H1 (cell line): ENCODE measurements at regions not wholly inside any gene's neighbourhood (a gene's known extent, or its start where the extent isn't known, plus 50 kb on each side); places are given as distances from the start of the nearest gene placed in this dataset.

Experiments
- CTCF ChIA-PET: fragments of 300-600 bp; sonication (Branson Sonifier 250); formaldehyde crosslinking; loops from one replicate; lab custom pipeline; 2021; ENCODE audit not compliant: partially characterized antibody; lab: Charles Lee
- POLR2A ChIA-PET: fragments of 300-600 bp; sonication (Branson Sonifier 250); formaldehyde crosslinking; loops from one replicate; lab custom pipeline; 2021; ENCODE audit warnings: inconsistent platforms; ENCODE audit not compliant: partially characterized antibody; lab: Charles Lee
- DNase-seq, 2 experiments: peaks; one replicate each; pipeline versions ENCODE4 v3.0.0 to v3.0.0-alpha.2; 2010 to 2022; ENCODE audit warnings: low spot score in 2 of 2, low read depth in 1 of 2, mixed read lengths in 1 of 2
- FAIRE-seq: peaks from 2 replicates; lab custom pipeline; 2011; peaks lifted over from hg19 to GRCh38; lab: Jason Lieb, UNC
- H2AFZ ChIP-seq: 2 replicates; pipeline ENCODE4 v1.8.1; 2012; ENCODE audit warnings: low read length, inconsistent platforms
- H2AK5ac ChIP-seq: 2 replicates; pipeline ENCODE4 v1.6.1; 2013; ENCODE audit warnings: low read depth, low read length
- H2BK120ac ChIP-seq: replicated peaks from 2 replicates; pipeline ENCODE3; 2013; ENCODE audit warnings: low read depth, low read length, inconsistent platforms
- H2BK12ac ChIP-seq: 2 replicates; pipeline ENCODE4 v1.6.1; 2013; ENCODE audit warnings: low read depth, low read length
- H2BK15ac ChIP-seq: 2 replicates; pipeline ENCODE4 v1.6.1; 2013; ENCODE audit warnings: low read length
- H2BK20ac ChIP-seq: 2 replicates; pipeline ENCODE4 v1.6.1; 2013; ENCODE audit warnings: low read length
- H2BK5ac ChIP-seq: 2 replicates; pipeline ENCODE4 v1.6.1; 2013; ENCODE audit warnings: low read depth, low read length
- H3K14ac ChIP-seq: 2 replicates; pipeline ENCODE4 v1.6.1; 2013; ENCODE audit warnings: inconsistent platforms; ENCODE audit not compliant: insufficient read length
- H3K18ac ChIP-seq: 2 replicates; pipeline ENCODE4 v1.6.1; 2013; ENCODE audit warnings: low read length; ENCODE audit errors: extremely low read depth
- H3K23ac ChIP-seq: 2 replicates; pipeline ENCODE4 v1.6.1; 2013; ENCODE audit warnings: inconsistent platforms; ENCODE audit not compliant: insufficient read length
- H3K23me2 ChIP-seq: 2 replicates; pipeline ENCODE4 v1.6.1; 2013; ENCODE audit warnings: low read depth, low read length
- H3K27ac ChIP-seq: 2 replicates; pipeline ENCODE4 v1.6.1; 2011; ENCODE audit warnings: low read depth, low read length, inconsistent platforms
- H3K27me3 ChIP-seq, 4 experiments: replicated peaks in 1 of 4; 1 replicate in 1 of 4; 2 replicates in 3 of 4; pipeline versions ENCODE4 v1.6.1 to v1.8.1; 2011 to 2013; ENCODE audit warnings: low read length in 3 of 4, mild to moderate bottlenecking in 3 of 4, inconsistent platforms in 2 of 4, mixed read lengths in 2 of 4, moderate library complexity in 1 of 4; ENCODE audit not compliant: control insufficient read depth in 3 of 4, insufficient read depth in 3 of 4; ENCODE audit errors: extremely low read depth in 1 of 4
- H3K36me3 ChIP-seq, 4 experiments: 2 replicates each; pipeline versions ENCODE4 v1.6.1 to v1.8.1; 2011 to 2013; ENCODE audit warnings: mild to moderate bottlenecking in 4 of 4, low read length in 3 of 4, moderate library complexity in 2 of 4, control low read depth in 1 of 4, inconsistent platforms in 1 of 4; ENCODE audit not compliant: insufficient read depth in 4 of 4, control insufficient read depth in 2 of 4
- H3K4ac ChIP-seq: replicated peaks from 2 replicates; pipeline ENCODE3; 2013; ENCODE audit warnings: low read length, low read depth, mixed read lengths, inconsistent platforms; ENCODE audit not compliant: insufficient read length
- H3K4me1 ChIP-seq, 4 experiments: replicated peaks in 1 of 4; 1 replicate in 1 of 4; 2 replicates in 3 of 4; pipeline versions ENCODE4 v1.6.1 to v1.8.1; 2011 to 2013; ENCODE audit warnings: low read length in 3 of 4, inconsistent platforms in 2 of 4, mixed read lengths in 1 of 4; ENCODE audit not compliant: insufficient read depth in 4 of 4, control insufficient read depth in 3 of 4
- H3K4me2 ChIP-seq, 2 experiments: 2 replicates each; pipeline versions ENCODE4 v1.6.1 to v1.8.1; 2011 to 2013; ENCODE audit warnings: low read depth in 2 of 2, low read length in 2 of 2, control low read depth in 1 of 2, inconsistent platforms in 1 of 2, mild to moderate bottlenecking in 1 of 2; ENCODE audit not compliant: insufficient read depth in 1 of 2
- H3K4me3 ChIP-seq, 4 experiments: fragments of 200-600, 300-600 bp in 1 of 4; sonication (generic), shearing (Covaris generic), sonication (Bioruptor Twin) in 1 of 4; 2 replicates each; pipeline versions ENCODE4 v1.5.1 to v1.8.1; 2011 to 2016; ENCODE audit warnings: low read length in 4 of 4, low read depth in 3 of 4, control low read depth in 2 of 4, inconsistent platforms in 2 of 4, mild to moderate bottlenecking in 2 of 4, mixed read lengths in 1 of 4, moderate library complexity in 1 of 4; ENCODE audit not compliant: insufficient read depth in 2 of 4; ENCODE audit errors: extremely low read depth in 1 of 4
- H3K56ac ChIP-seq: replicated peaks from 2 replicates; pipeline ENCODE3; 2013; ENCODE audit warnings: low read depth, mild to moderate bottlenecking, mixed read lengths, low read length, inconsistent platforms; ENCODE audit not compliant: insufficient read length
- H3K79me1 ChIP-seq: 2 replicates; pipeline ENCODE4 v1.6.1; 2013; ENCODE audit warnings: low read depth, low read length, control low read depth
- H3K79me2 ChIP-seq, 2 experiments: 2 replicates each; pipeline versions ENCODE4 v1.6.1 to v1.8.1; 2012 to 2013; ENCODE audit warnings: low read length in 2 of 2, mild to moderate bottlenecking in 2 of 2, inconsistent platforms in 1 of 2; ENCODE audit not compliant: insufficient read depth in 2 of 2, control insufficient read depth in 1 of 2
- H3K9ac ChIP-seq, 4 experiments: replicated peaks in 1 of 4; 1 replicate in 1 of 4; 2 replicates in 3 of 4; pipeline versions ENCODE4 v1.6.1 to v1.8.1; 2011 to 2013; ENCODE audit warnings: low read depth in 3 of 4, low read length in 3 of 4, control low read depth in 2 of 4, mild to moderate bottlenecking in 2 of 4, moderate library complexity in 2 of 4, inconsistent platforms in 1 of 4; ENCODE audit errors: extremely low read depth in 1 of 4
- H3K9me3 ChIP-seq, 2 experiments: 2 replicates each; pipeline versions ENCODE4 v1.6.1 to v1.8.1; 2012 to 2013; ENCODE audit warnings: mild to moderate bottlenecking in 2 of 2, moderate library complexity in 2 of 2, control low read depth in 1 of 2, inconsistent platforms in 1 of 2, low read depth in 1 of 2, low read length in 1 of 2, mixed read lengths in 1 of 2; ENCODE audit not compliant: insufficient read depth in 2 of 2
- H4K20me1 ChIP-seq, 2 experiments: replicated peaks in 1 of 2; 2 replicates each; pipeline versions ENCODE3 to v1.8.1; 2011 to 2013; ENCODE audit warnings: inconsistent platforms in 2 of 2, low read length in 2 of 2, mild to moderate bottlenecking in 1 of 2; ENCODE audit not compliant: insufficient read depth in 2 of 2, control insufficient read depth in 1 of 2
- H4K5ac ChIP-seq: 2 replicates; pipeline ENCODE4 v1.6.1; 2013; ENCODE audit warnings: low read length, low read depth, mixed read lengths, inconsistent platforms; ENCODE audit not compliant: insufficient read length
- H4K8ac ChIP-seq: 2 replicates; pipeline ENCODE4 v1.8.0; 2013; ENCODE audit warnings: mild to moderate bottlenecking, moderate library complexity, low read length, inconsistent platforms; ENCODE audit not compliant: insufficient read depth; ENCODE audit errors: extremely low read depth
- H4K91ac ChIP-seq: replicated peaks from 2 replicates; pipeline ENCODE3; 2013; ENCODE audit warnings: low read length, mixed read lengths, inconsistent platforms; ENCODE audit not compliant: insufficient read length
- BACH1 ChIP-seq: IDR thresholded peaks from 2 replicates; pipeline ENCODE4 v1.6.1; 2012; ENCODE audit warnings: low read length, improper control_type of control experiment
- BRCA1 ChIP-seq: IDR thresholded peaks from 2 replicates; pipeline ENCODE4 v1.6.1; 2012; ENCODE audit warnings: low read depth, low read length, improper control_type of control experiment
- EGR1 ChIP-seq: IDR thresholded peaks from 2 replicates; pipeline ENCODE4 v1.6.1; 2011; ENCODE audit warnings: low read depth, low read length, borderline replicate concordance
- NANOG ChIP-seq: IDR thresholded peaks from 2 replicates; pipeline ENCODE4 v1.6.1; 2011; ENCODE audit warnings: low read length, low read depth, mild to moderate bottlenecking, inconsistent platforms; ENCODE audit not compliant: insufficient read depth, poor library complexity, severe bottlenecking
- POLR2AphosphoS5 ChIP-seq: IDR thresholded peaks from 2 replicates; pipeline ENCODE4 v1.6.1; 2011; ENCODE audit warnings: low read depth, low read length
- RNF2 ChIP-seq: fragments of 200-900, 300-1000 bp; sonication (generic); IDR thresholded peaks from 2 replicates; pipeline ENCODE4 v1.7.1; 2016; ENCODE audit warnings: borderline replicate concordance, low read depth, mild to moderate bottlenecking, antibody characterized with exemption, low read length; ENCODE audit not compliant: poor library complexity, severe bottlenecking; ENCODE audit errors: missing control alignments
- SAP30 ChIP-seq: fragments of 300-600 bp; sonication (generic); IDR thresholded peaks from 2 replicates; pipeline ENCODE4 v1.7.1; 2012; ENCODE audit warnings: low read length, moderate library complexity, mild to moderate bottlenecking, inconsistent platforms; ENCODE audit not compliant: insufficient read depth, insufficient replicate concordance
- SIN3A ChIP-seq, 2 experiments: IDR thresholded peaks in 1 of 2; conservative IDR thresholded peaks in 1 of 2; 2 replicates each; pipeline ENCODE4 v1.6.1; 2011 to 2012; ENCODE audit warnings: low read length in 2 of 2, improper control_type of control experiment in 1 of 2, low read depth in 1 of 2, mild to moderate bottlenecking in 1 of 2
- WGBS, 2 experiments: shearing (Covaris generic) in 1 of 2; methylation state at CpG; one replicate each; pipeline versions ENCODE4 v1.1.6 to v1.1.7; 2013 to 2015; ENCODE audit warnings: low lambda C conversion rate in 2 of 2, mixed read lengths in 2 of 2, inconsistent platforms in 1 of 2, low coverage in 1 of 2, missing lambda C conversion rate in 1 of 2; ENCODE audit not compliant: insufficient replicate concordance in 2 of 2, insufficient coverage in 1 of 2, insufficient read length in 1 of 2; ENCODE audit errors: extremely low coverage in 1 of 2, missing lambda C conversion rate in 1 of 2; 5-methylcytosine and 5-hydroxymethylcytosine counted together

DNA sequence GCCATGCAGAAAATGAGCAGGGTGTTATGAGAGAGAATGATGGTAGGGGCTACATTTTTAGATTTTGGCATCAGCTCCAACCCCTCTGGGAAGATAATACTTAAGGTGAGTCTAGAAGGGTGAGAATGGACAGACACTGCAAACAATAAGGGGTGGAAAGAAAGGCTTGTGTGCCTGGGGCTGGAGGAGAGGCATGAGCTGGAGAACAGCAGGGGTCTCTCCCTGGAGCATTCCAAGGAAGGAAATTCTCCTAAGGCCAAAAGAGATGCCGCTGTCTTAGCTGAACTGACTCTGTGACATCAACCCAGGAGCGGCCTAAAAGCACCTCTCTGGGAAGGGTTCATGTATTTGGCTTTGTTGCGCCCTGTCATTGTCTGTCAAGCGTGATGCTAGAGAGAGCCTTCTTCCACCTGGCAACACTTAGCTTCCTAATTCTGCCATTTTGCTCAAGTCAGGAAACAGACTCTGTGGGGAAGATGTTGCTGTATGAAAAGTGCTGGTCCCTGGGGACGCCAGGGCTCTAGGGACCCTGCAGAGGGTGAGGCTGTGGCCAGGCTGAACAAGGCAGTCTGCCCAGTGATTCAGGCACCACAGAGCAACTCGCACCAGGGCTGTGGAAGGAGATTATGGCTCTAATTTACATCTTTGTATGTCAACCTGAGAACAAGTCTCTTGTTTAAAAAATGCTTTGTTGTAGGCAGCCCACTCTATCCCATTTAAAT, 225.7 kb downstream of the CBLN1 start:
- 82% methylated on average over 6 of the region's 6 CpGs; no CpG with 5 or more reads in 1 of the 2 experiments for WGBS, 2 experiments
- TF ChIP-seq SIN3A (conservative IDR thresholded peaks at IDR 0.05 in 1 of 2, IDR thresholded peaks at IDR 0.05 in 1 of 2; ENCODE audit: low read depth in 1 of 2, low read length in 2 of 2): no peak
- TF ChIP-seq POLR2AphosphoS5: no peak
- no peak for TF ChIP-seq SAP30
- no peak for TF ChIP-seq NANOG
- TF ChIP-seq BACH1: no peak
- TF ChIP-seq RNF2: no peak
- no peak for TF ChIP-seq EGR1
- TF ChIP-seq BRCA1: no peak

More for the DNA sequence above, 225.7 kb downstream of the CBLN1 start:
- H2BK15ac ChIP-seq: 0 out of 2 replicates have a peak overlapping the region, but pooled peaks have one; percentile 31
- peak; percentile 45 for FAIRE-seq
- H4K91ac ChIP-seq: no peak overlapping the region
- no peak overlapping the region; the same call in 1 of the 2 replicates for H3K18ac ChIP-seq
- H3K4me3 ChIP-seq: no peak overlapping the region
- H2AK5ac ChIP-seq: no peak overlapping the region
- H3K36me3 ChIP-seq: no peaks in the 10 kb centered on the region
- H2AFZ ChIP-seq: 0 out of 2 replicates have a peak overlapping the region, but pooled peaks have one; percentile 28
- H3K56ac ChIP-seq: no peak overlapping the region
- H3K9ac ChIP-seq: no peak overlapping the region
- H3K27ac ChIP-seq: no peak overlapping the region
- H2BK20ac ChIP-seq: peak overlapping the region; percentile 23; the same call in 1 of the 2 replicates
- H3K9me3 ChIP-seq: no peaks in the 10 kb centered on the region
- no peaks in the 10 kb centered on the region for H3K23me2 ChIP-seq
- H3K4me2 ChIP-seq: peak overlapping the region in 1 of 2 experiments; percentile 29; a peak in 1 of 4 replicates
- H4K5ac ChIP-seq: no peak overlapping the region
- DNase-seq: no peak
- no peak overlapping the region for H2BK5ac ChIP-seq
- no peaks in the 10 kb centered on the region for H3K79me2 ChIP-seq
- no peaks in the 10 kb centered on the region for H4K20me1 ChIP-seq
- H3K4ac ChIP-seq: no peak overlapping the region
- 0 out of 2 replicates have a peak overlapping the region, but pooled peaks have one; percentile 41 for H2BK12ac ChIP-seq
- no peaks in the 10 kb centered on the region for H3K79me1 ChIP-seq
- H2BK120ac ChIP-seq: no peak overlapping the region
- H3K14ac ChIP-seq: no peak overlapping the region
- POLR2A ChIA-PET: no interaction called here
- peaks cover 0 to 9% (median 1%) of the 10 kb centered on the region in 4 experiments; a peak in 4 of 7 replicates for H3K4me1 ChIP-seq
- no peak overlapping the region for H3K23ac ChIP-seq
- H4K8ac ChIP-seq: 0 out of 2 replicates have a peak overlapping the region, but pooled peaks have one; percentile 3
- CTCF ChIA-PET: interaction anchor here (0.6 to 1.9 kb wide), 6 partner anchors 10 to 293 kb away, joined by 3 to 4 read pairs (median 4); no protein-coding TSS in a partner anchor
- no peaks in the 10 kb centered on the region for H3K27me3 ChIP-seq
